ENCODE measurements at regions not wholly inside any gene's neighbourhood (a gene's known extent, or its start where the extent isn't known, plus 50 kb on each side); places are given as distances from the start of the nearest gene placed in this dataset.

DNA sequence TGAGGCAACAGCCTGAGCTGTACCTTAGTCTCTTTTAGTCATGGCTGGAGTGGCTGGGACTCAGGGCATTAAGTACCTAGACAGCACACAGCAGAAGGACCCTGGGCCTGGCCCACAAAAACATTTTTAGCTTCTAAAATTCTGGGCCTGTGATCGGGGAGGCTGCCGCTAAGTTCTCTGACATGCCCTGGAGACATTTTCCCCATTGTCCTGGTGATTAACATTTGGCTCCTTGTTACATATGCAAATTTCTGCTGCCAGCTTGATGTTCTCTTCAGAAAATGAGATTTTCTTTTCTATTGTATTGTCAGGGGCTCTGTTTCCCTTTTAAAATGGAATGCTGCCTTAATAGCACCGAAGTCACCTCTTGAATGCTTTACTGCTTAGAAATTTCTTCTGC lies 952.4 kb downstream of the TRAM1L1 start:
- no peak for TF ChIP-seq EZH2phosphoT487 (IDR thresholded peaks at IDR 0.05; ENCODE audit: low read depth, severe bottlenecking, unreplicated experiment)
- TF ChIP-seq, protein P1, sequence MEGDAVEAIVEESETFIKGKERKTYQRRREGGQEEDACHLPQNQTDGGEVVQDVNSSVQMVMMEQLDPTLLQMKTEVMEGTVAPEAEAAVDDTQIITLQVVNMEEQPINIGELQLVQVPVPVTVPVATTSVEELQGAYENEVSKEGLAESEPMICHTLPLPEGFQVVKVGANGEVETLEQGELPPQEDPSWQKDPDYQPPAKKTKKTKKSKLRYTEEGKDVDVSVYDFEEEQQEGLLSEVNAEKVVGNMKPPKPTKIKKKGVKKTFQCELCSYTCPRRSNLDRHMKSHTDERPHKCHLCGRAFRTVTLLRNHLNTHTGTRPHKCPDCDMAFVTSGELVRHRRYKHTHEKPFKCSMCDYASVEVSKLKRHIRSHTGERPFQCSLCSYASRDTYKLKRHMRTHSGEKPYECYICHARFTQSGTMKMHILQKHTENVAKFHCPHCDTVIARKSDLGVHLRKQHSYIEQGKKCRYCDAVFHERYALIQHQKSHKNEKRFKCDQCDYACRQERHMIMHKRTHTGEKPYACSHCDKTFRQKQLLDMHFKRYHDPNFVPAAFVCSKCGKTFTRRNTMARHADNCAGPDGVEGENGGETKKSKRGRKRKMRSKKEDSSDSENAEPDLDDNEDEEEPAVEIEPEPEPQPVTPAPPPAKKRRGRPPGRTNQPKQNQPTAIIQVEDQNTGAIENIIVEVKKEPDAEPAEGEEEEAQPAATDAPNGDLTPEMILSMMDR (IDR thresholded peaks at IDR 0.05; ENCODE audit: poor library complexity) = no peak
- no peak for TF ChIP-seq EZH2 (IDR thresholded peaks at IDR 0.05; ENCODE audit: borderline replicate concordance)

Data from hepatocyte (in vitro differentiated cells).